Type B pancreatic cell (in vitro differentiated cells): ENCODE measurements at regions not wholly inside any gene's neighbourhood (a gene's known extent, or its start where the extent isn't known, plus 50 kb on each side); places are given as distances from the start of the nearest gene placed in this dataset.

Source experiments
- DNase-seq: peaks from one replicate; pipeline ENCODE4 v3.0.0; 2021; ENCODE audit warnings: mixed read lengths; ENCODE audit not compliant: unreplicated experiment; ENCODE audit errors: extremely low spot score
- H3K27ac Mint-ChIP-seq: 2 replicates; pipeline ENCODE4 v1.8.0; 2021; ENCODE audit warnings: mild to moderate bottlenecking, mixed read lengths
- H3K27me3 Mint-ChIP-seq: 2 replicates; pipeline ENCODE4 v1.8.0; 2021; ENCODE audit warnings: mixed read lengths
- H3K36me3 Mint-ChIP-seq: 2 replicates; pipeline ENCODE4 v1.8.0; 2021; ENCODE audit warnings: mixed read lengths
- H3K4me1 Mint-ChIP-seq: one replicate; pipeline ENCODE4 v1.8.0; 2021; ENCODE audit warnings: mixed read lengths; ENCODE audit not compliant: unreplicated experiment
- H3K4me3 Mint-ChIP-seq: 2 replicates; pipeline ENCODE4 v1.8.0; 2021; ENCODE audit warnings: mild to moderate bottlenecking, mixed read lengths
- H3K9me3 Mint-ChIP-seq: 2 replicates; pipeline ENCODE4 v1.8.0; 2021; ENCODE audit warnings: mixed read lengths
- TF ChIP-seq, protein P1 (sequence below): fragments of 200-600 bp; sonication (generic); conservative IDR thresholded peaks from 2 replicates; pipeline ENCODE4 v1.5.0; 2021; ENCODE audit warnings: antibody characterized with exemption, mild to moderate bottlenecking

GRCh38 chr7:115226410-115226809 lies 304.5 kb downstream of the MDFIC start:
- H3K27me3 Mint-ChIP-seq: peaks cover 4% of the 10 kb centered on the region
- H3K36me3 Mint-ChIP-seq: no peaks in the 10 kb centered on the region
- TF ChIP-seq, protein P1, sequence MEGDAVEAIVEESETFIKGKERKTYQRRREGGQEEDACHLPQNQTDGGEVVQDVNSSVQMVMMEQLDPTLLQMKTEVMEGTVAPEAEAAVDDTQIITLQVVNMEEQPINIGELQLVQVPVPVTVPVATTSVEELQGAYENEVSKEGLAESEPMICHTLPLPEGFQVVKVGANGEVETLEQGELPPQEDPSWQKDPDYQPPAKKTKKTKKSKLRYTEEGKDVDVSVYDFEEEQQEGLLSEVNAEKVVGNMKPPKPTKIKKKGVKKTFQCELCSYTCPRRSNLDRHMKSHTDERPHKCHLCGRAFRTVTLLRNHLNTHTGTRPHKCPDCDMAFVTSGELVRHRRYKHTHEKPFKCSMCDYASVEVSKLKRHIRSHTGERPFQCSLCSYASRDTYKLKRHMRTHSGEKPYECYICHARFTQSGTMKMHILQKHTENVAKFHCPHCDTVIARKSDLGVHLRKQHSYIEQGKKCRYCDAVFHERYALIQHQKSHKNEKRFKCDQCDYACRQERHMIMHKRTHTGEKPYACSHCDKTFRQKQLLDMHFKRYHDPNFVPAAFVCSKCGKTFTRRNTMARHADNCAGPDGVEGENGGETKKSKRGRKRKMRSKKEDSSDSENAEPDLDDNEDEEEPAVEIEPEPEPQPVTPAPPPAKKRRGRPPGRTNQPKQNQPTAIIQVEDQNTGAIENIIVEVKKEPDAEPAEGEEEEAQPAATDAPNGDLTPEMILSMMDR: no peak
- no peak for DNase-seq
- H3K9me3 Mint-ChIP-seq: peaks cover 10% of the 10 kb centered on the region
- H3K4me1 Mint-ChIP-seq: peaks cover 11% of the 10 kb centered on the region
- H3K4me3 Mint-ChIP-seq: no peak overlapping the region
- no peak overlapping the region for H3K27ac Mint-ChIP-seq

GRCh38 chr7:115224922-115225321 lies 303.0 kb downstream of the MDFIC start:
- Mint-ChIP-seq H3K27me3 (no peaks in the 10 kb centered on the region), H3K4me3 (no peak overlapping the region), H3K9me3 (peaks cover 4% of the 10 kb centered on the region), H3K27ac (no peak overlapping the region), H3K4me1 (peaks cover 3% of the 10 kb centered on the region), H3K36me3 (no peaks in the 10 kb centered on the region)
- TF ChIP-seq, protein P1: no peak
- no peak for DNase-seq

DNA sequence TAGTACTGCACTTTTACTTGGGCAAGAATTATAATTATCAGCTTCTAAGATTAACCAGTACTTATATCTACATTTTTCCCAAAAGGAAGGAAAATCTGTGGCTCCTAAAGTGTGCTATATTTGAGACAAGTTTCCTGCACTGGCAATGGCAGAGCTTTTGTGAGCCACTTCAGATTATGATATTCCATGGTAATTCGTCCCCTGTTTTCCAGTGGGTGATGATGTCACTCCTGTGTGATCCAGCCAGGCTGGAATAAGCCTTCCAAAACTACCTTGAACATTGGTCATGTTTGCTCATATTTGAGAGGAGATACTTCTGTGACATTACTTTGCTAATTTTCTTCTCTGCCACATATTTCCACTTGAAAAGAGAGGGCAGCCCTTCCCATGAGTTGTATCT lies 302.1 kb downstream of the MDFIC start:
- DNase-seq: no peak
- H3K4me1 Mint-ChIP-seq: peaks cover 3% of the 10 kb centered on the region
- no peaks in the 10 kb centered on the region for H3K27me3 Mint-ChIP-seq
- H3K4me3 Mint-ChIP-seq: no peak overlapping the region
- TF ChIP-seq, protein P1: no peak
- no peak overlapping the region for H3K27ac Mint-ChIP-seq
- H3K36me3 Mint-ChIP-seq: no peaks in the 10 kb centered on the region
- peaks cover 4% of the 10 kb centered on the region for H3K9me3 Mint-ChIP-seq

GRCh38 chr7:115221456-115221855 lies 299.6 kb downstream of the MDFIC start:
- no peaks in the 10 kb centered on the region for H3K36me3 Mint-ChIP-seq
- H3K27ac Mint-ChIP-seq: no peak overlapping the region
- no peaks in the 10 kb centered on the region for H3K27me3 Mint-ChIP-seq
- TF ChIP-seq, protein P1: no peak
- no peak for DNase-seq
- peaks cover 4% of the 10 kb centered on the region for H3K9me3 Mint-ChIP-seq
- H3K4me3 Mint-ChIP-seq: no peak overlapping the region
- H3K4me1 Mint-ChIP-seq: peaks cover 3% of the 10 kb centered on the region

GRCh38 chr7:115218076-115218475 lies 296.2 kb downstream of the MDFIC start:
- no peak for DNase-seq
- H3K36me3 Mint-ChIP-seq: no peaks in the 10 kb centered on the region
- H3K9me3 Mint-ChIP-seq: peaks cover under 1% of the 10 kb centered on the region
- no peaks in the 10 kb centered on the region for H3K27me3 Mint-ChIP-seq
- peaks cover 3% of the 10 kb centered on the region for H3K4me1 Mint-ChIP-seq
- TF ChIP-seq, protein P1: no peak
- H3K27ac Mint-ChIP-seq: no peak overlapping the region
- H3K4me3 Mint-ChIP-seq: no peak overlapping the region

DNA sequence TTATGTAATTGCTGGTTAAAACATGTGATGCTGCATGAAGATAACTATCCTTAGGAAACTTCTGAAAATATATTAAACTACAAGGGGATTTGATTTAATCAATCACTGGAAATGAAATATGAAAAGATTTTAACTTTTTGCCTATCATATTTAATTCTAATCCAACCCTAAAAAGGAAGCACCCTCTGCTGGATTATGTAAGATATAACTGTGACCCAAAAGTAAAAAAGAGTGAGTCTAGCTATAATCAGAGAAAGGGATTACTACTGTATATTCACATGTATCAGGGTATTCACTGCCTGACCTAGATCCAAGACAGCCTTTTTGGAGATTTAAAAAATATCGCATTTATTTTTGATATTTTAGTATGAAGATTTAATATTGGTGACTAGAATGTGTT lies 295.5 kb downstream of the MDFIC start:
- no peak overlapping the region for H3K27ac Mint-ChIP-seq
- DNase-seq: no peak
- H3K36me3 Mint-ChIP-seq: no peaks in the 10 kb centered on the region

More for the DNA sequence above, 295.5 kb downstream of the MDFIC start:
- TF ChIP-seq, protein P1: peak; percentile 41
- Mint-ChIP-seq H3K4me3 (no peak overlapping the region), H3K9me3 (peaks cover 5% of the 10 kb centered on the region), H3K27me3 (no peaks in the 10 kb centered on the region), H3K4me1 (no peaks in the 10 kb centered on the region)
